ENCODE measurements at regions not wholly inside any gene's neighbourhood (a gene's known extent, or its start where the extent isn't known, plus 50 kb on each side); places are given as distances from the start of the nearest gene placed in this dataset.

DNA sequence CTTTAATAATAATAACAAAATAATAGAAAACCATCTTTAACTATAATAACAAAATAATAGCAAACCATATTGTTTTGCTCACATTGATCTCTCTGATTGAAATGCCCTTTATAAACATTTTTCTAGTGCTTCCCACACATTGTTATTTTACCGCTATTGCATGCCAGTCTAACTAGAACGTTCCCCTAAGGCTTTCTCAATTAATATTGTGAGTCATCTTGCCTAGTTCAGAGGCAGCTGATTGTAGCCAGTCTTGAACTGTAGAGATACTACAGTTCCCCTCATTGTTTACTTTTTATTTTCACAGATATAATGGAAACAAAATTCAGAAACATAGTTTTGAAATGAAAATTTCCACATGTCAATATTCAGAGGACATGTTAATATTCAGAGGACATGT lies 192.3 kb upstream of the ADGRL4 start:
- TF ChIP-seq, protein P1, sequence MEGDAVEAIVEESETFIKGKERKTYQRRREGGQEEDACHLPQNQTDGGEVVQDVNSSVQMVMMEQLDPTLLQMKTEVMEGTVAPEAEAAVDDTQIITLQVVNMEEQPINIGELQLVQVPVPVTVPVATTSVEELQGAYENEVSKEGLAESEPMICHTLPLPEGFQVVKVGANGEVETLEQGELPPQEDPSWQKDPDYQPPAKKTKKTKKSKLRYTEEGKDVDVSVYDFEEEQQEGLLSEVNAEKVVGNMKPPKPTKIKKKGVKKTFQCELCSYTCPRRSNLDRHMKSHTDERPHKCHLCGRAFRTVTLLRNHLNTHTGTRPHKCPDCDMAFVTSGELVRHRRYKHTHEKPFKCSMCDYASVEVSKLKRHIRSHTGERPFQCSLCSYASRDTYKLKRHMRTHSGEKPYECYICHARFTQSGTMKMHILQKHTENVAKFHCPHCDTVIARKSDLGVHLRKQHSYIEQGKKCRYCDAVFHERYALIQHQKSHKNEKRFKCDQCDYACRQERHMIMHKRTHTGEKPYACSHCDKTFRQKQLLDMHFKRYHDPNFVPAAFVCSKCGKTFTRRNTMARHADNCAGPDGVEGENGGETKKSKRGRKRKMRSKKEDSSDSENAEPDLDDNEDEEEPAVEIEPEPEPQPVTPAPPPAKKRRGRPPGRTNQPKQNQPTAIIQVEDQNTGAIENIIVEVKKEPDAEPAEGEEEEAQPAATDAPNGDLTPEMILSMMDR (IDR thresholded peaks at IDR 0.05; ENCODE audit: low read length) = no peak
- TF ChIP-seq EZH2 (optimal IDR thresholded peaks at IDR 0.05; ENCODE audit: low read depth, low read length) = no peak

Measured in MM.1S (cell line).